ENCODE measurements at regions not wholly inside any gene's neighbourhood (a gene's known extent, or its start where the extent isn't known, plus 50 kb on each side); places are given as distances from the start of the nearest gene placed in this dataset.

GRCh38 chr4:120517966-120518365 lies 404.6 kb downstream of the PRDM5 start:
- TF ChIP-seq, protein P1, sequence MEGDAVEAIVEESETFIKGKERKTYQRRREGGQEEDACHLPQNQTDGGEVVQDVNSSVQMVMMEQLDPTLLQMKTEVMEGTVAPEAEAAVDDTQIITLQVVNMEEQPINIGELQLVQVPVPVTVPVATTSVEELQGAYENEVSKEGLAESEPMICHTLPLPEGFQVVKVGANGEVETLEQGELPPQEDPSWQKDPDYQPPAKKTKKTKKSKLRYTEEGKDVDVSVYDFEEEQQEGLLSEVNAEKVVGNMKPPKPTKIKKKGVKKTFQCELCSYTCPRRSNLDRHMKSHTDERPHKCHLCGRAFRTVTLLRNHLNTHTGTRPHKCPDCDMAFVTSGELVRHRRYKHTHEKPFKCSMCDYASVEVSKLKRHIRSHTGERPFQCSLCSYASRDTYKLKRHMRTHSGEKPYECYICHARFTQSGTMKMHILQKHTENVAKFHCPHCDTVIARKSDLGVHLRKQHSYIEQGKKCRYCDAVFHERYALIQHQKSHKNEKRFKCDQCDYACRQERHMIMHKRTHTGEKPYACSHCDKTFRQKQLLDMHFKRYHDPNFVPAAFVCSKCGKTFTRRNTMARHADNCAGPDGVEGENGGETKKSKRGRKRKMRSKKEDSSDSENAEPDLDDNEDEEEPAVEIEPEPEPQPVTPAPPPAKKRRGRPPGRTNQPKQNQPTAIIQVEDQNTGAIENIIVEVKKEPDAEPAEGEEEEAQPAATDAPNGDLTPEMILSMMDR (conservative IDR thresholded peaks at IDR 0.05; ENCODE audit: low read length) = no peak
- no peak for TF ChIP-seq EZH2phosphoT487 (IDR thresholded peaks at IDR 0.05; ENCODE audit: borderline replicate concordance)

Measured in Loucy (cell line).